NCI-H2196 (cell line): ENCODE measurements at regions not wholly inside any gene's neighbourhood (a gene's known extent, or its start where the extent isn't known, plus 50 kb on each side); places are given as distances from the start of the nearest gene placed in this dataset.

Experiments
- DNase-seq: peaks from one replicate; lab custom pipeline; 2025; ENCODE audit not compliant: unreplicated experiment; lab: John Stamatoyannopoulos, UW

GRCh38 chr10:131700032-131700431, 200.8 kb upstream of the PPP2R2D start:
- DNase-seq: no peak

DNA sequence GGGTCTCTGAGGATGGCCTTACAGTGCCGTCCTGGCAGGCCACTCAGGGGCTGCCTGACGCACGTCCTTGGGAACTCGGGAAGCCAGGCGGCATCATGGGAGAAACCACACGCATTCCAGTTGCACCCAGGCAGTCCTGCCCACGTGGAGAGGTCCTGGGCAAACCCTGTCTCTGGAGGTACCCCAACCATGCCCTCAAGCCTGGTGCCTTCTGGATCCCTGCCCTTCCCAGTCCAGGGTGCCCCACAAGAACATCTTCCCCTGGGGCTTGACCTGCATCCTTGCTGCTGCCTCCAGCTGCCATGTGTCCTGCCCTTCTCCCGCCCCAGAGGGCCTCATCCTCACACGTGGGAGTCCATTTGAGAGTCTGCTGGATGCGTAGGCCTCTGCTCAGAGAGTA, 200.3 kb upstream of the PPP2R2D start:
- DNase-seq: no peak

DNA sequence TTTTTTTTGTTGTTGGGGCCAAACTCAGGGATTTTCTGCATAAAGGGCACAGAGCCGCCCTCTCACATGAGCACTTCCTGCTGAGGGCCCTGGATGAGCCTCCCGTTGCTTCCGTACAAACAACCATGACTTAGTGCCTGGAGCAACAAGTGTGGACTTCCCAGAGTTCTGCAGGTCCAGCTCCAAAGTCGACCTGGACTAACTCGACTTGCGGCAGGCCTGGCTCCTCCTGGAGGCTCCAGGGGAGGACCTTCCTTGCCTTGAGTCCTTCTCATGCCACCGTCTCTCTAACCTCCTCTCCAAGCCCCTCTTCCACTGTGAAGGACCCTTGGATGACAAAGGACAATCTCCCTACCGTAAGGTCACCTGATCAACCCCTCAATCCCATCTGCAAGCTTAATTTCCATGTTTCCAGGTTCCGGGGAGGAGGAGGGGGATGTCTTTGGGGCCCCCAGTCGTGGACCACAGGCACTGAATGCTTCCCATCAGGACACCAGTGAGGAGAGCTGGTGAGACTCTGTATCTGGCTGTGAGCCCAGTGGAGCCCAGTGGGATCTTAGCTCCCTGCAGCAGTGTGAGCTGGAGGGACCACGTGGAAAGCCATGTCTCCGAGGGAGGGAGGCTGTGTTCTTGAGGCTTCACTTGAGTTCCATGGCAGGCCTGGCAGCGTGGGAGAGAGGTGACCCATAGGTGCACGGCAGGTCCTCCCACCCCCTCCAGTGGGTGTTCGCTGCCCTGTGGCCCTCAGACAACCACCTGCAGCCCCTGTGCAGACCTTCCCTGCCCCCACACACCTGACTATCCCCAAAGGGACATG, 199.5 kb upstream of the PPP2R2D start:
- DNase-seq: no peak

DNA sequence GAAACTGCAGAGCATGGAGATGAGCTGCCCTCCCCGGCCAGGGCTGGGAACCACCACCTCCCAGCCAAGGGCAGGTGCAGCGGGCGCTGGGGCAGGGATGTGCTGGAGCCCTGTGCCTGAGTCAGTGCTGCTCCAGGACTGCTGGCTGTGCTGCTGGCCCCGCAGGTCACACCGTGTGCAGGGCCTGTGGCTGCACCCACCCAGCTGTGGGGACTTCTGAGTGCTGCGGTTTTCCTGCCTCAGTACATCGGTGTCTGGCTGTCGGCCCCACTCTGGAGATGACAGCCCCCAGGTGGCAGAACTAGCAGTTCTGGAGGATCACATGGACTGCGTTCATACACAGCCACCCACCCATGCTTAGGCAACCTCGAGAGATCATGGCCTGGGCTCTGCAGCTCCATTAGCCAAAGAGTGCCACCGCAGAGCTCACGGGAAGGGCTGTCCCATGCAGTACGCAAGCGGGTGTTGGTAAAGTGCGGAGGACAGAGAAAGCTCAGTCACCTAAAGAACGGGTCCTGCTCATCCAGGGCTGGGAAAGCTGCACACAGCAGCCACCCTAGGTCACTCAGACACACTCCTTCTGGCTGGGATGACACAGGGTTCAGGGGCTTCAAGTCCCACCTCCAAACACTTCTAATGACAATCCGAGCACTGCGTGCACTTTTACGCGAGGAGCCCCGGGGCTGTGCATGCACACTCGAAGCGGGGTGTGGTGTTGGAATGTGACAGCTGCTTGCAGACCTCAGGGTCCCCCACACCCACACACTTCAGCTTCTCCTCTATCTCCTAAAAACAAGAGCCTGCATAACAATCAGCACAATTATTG, 198.1 kb upstream of the PPP2R2D start:
- no peak for DNase-seq

GRCh38 chr10:131703541-131703940, 197.3 kb upstream of the PPP2R2D start:
- DNase-seq: no peak

GRCh38 chr10:131703941-131704340, 196.9 kb upstream of the PPP2R2D start:
- no peak for DNase-seq

- DNase-seq: no peak
These were observed 194.3 kb upstream of the PPP2R2D start for GRCh38 chr10:131706476-131706875.

DNA sequence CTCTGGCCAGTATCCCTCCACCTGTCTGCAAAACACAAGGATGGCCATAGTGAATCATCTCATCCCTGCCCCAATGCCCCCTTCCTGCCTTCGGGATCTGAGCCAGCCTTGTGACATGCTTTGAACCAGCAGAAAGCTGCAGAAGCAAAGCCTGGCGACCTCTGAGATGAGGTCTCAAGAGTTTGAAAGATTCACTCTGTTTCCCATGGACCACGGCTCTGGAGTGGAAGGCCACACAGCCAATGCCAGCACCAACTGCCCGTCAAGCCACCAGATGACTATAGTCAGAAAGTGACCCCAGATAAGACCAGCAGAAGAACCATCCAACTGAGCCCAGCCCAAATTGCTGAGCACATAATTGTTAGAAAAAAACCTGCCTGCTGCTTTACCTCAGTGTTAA, 193.9 kb upstream of the PPP2R2D start:
- no peak for DNase-seq

- no peak for DNase-seq
These were observed 192.5 kb upstream of the PPP2R2D start for GRCh38 chr10:131708225-131708880.

DNA sequence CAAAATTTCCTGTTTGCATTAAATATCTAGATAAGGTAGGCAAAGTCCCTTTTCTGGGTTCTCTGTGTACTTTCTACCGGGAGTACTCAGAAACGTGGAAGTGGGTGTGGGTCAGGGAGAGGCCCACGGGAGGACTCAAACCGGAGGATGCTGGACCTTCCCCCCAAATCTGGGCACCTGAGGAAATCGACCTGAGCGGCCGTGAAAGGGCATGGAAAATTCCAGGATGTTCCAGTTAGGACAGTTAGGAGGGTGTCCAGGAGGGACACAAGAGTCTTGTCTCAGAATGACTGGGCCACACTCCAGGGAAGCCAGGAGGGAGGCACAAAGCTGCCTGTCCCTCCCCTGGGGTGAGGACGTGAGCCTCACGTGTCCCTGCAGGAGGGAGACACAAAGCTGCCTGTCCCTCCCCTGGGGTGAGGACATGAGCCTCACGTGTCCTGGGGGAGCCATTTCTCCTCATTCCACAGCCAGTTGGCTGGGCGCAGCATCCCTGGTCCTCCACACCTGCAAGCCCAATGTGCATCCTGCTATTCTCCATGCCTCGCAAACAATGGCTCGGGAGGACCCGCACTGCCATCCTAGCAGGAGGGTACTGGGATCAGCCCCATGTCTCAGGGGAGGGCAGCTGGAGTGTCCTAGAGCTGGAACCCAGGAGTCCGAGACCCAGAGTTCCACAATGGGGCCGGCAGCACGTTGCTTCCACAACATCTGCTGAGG, 190.5 kb upstream of the PPP2R2D start:
- no peak for DNase-seq

GRCh38 chr10:131722121-131722520, 178.7 kb upstream of the PPP2R2D start:
- DNase-seq: no peak

DNA sequence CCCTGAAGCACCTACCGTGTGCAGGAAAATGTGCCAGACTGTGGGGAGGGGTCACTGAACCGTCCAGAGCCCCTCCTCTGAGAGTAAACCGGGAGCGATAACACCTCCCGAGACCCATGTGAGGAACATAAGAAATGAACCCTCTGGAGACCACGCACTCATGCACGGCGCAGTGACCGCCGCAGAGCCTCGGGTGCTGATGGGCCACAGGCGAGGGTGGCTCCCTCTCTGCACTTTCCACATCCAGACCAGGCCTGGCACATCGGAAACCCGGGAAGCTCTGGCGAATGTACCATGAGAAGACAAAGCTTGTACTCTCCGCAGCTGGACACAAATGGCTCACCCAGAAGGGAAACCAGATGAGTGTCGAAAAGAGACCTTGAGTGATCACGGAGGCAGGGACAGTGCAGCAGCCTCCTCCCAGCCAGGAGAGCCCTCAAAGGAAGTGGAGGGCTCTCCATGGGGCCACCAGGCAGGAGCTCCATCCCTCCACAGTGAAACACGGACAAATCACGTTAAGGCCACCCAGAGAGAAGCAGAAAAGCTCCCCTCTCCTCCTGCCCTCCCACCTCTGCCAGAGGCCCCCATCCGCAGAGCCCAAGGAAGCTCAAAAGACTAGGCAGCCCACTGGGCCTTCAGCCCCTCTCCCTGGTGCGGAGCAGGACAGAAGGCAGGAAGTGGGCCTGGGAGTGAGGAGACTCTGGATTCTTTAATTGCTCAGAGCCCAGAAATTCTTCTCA, 178.1 kb upstream of the PPP2R2D start:
- DNase-seq: no peak

- no peak for DNase-seq
These were observed 177.3 kb upstream of the PPP2R2D start for GRCh38 chr10:131723297-131724168.

DNA sequence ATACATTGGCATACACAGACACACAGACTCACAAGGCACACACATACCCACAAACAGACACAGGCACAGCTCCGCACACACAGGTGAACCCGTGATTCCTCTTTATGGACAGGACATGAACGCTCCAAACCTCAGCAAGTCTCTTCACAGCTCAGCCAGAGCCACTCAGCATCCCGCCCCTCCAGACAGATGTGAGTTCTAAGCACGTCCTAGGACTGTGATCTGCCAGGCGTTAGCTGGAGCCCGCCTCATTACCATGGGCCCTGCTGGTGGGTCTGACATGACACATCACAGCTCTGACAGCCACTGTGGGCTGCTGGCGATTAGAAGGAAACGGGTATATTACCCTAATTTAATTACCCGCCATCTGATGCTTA, 176.7 kb upstream of the PPP2R2D start:
- DNase-seq: no peak

DNA sequence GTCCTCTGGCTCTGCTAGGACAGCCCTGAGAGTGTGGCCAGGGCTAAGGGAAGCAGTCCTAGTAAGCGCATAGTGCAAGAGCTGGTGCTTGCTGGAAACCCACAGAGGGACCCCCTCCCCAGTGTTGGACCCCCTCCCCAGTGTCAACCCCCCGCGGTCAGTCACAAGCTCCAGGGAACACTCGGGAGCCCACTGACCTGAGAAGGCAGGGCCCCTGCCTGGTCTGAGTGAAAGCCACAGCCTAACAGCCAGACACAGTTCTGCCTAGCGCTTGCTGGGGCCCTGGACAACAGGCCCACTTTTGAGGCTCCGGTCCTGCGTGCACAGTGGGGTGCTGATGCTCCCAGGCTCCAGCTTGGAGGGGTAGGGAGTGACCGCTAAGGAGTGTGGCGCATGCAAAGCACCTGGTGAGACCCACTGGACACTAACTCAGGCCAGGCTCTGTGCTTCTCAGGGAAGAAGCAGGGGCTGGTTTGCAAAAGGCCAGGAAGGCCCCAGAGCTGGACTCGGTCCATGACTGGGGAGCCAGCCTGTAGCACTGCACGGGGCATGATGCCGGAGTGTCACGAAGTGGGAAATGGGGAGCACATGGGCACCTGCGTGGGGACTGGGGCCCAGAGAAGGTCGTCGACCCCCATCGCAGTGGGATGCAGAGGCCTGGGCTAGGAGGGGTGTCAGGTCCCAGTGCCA, 175.8 kb upstream of the PPP2R2D start:
- no peak for DNase-seq

GRCh38 chr10:131725581-131726069, 175.2 kb upstream of the PPP2R2D start:
- DNase-seq: no peak

- peak; percentile 53 for DNase-seq
These were observed 174.5 kb upstream of the PPP2R2D start for GRCh38 chr10:131726076-131726880.

- no peak for DNase-seq
These were observed 173.8 kb upstream of the PPP2R2D start for GRCh38 chr10:131726967-131727366.
